PC-3 (cell line): ENCODE measurements at regions not wholly inside any gene's neighbourhood (a gene's known extent, or its start where the extent isn't known, plus 50 kb on each side); places are given as distances from the start of the nearest gene placed in this dataset.

ENCODE experiments used
- EZH2 ChIP-seq: fragments of 300-600 bp; sonication (generic); IDR thresholded peaks from one replicate; pipeline ENCODE4 v1.6.1; 2017; ENCODE audit warnings: antibody characterized with exemption, mild to moderate bottlenecking, low read length; ENCODE audit not compliant: unreplicated experiment
- EZH2phosphoT487 ChIP-seq: fragments of 300-600 bp; sonication (generic); IDR thresholded peaks from 2 replicates; pipeline ENCODE4 v1.6.1; 2018; ENCODE audit warnings: mild to moderate bottlenecking, antibody characterized with exemption, low read length, borderline replicate concordance
- TF ChIP-seq, protein P1 (sequence below): fragments of 300-600 bp; sonication (generic); conservative IDR thresholded peaks from 2 replicates; pipeline ENCODE4 v1.5.1; 2017; ENCODE audit warnings: antibody characterized with exemption, low read depth, mild to moderate bottlenecking, low read length

DNA sequence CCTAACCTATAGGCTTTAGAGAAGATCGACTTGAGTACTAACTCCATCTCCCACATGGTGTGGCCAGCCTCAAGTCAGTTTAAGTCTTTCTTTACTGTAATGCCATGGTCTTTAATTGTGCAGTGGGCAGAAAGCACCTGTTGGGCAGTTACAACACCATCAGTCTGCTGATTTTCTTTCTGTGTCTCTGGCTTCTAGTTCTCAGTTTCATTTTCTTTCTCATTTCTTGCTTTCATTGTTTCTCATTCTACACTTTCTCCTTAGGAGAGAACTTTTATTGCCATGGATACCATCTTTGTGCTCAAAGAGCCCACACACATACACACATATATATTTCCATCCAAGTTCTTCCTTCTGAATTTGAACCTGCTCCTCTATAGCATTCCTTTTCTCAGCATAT is 96.1 kb upstream of the SLC16A7 start:
- TF ChIP-seq, protein P1, sequence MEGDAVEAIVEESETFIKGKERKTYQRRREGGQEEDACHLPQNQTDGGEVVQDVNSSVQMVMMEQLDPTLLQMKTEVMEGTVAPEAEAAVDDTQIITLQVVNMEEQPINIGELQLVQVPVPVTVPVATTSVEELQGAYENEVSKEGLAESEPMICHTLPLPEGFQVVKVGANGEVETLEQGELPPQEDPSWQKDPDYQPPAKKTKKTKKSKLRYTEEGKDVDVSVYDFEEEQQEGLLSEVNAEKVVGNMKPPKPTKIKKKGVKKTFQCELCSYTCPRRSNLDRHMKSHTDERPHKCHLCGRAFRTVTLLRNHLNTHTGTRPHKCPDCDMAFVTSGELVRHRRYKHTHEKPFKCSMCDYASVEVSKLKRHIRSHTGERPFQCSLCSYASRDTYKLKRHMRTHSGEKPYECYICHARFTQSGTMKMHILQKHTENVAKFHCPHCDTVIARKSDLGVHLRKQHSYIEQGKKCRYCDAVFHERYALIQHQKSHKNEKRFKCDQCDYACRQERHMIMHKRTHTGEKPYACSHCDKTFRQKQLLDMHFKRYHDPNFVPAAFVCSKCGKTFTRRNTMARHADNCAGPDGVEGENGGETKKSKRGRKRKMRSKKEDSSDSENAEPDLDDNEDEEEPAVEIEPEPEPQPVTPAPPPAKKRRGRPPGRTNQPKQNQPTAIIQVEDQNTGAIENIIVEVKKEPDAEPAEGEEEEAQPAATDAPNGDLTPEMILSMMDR = no peak
- no peak for TF ChIP-seq EZH2phosphoT487
- no peak for TF ChIP-seq EZH2
